ENCODE measurements at regions not wholly inside any gene's neighbourhood (a gene's known extent, or its start where the extent isn't known, plus 50 kb on each side); places are given as distances from the start of the nearest gene placed in this dataset.

DNA sequence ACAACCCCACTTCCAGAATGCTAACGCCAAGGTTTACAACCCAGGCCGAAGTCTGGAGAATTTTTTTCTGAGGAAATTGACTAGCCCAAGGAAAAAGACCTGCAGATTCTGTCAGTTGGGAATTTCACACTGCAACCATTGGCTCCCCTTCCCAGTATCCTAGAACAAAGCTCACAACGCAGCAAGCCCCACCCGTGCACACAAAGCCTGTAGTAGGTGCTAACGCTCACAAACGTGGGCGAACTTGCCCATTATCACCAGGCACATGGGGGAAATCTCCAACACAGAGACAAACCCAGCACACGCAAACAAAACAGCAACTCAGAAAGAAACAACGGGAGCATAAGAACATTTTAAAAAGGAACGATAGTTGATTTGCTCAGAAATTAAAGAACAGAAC lies 265.1 kb downstream of the EIPR1 start:
- DNase-seq (ENCODE audit: low spot score in 2 of 2): no peak
- Histone ChIP-seq H3K4me3 (no peak overlapping the region), H3K4me1 (no peaks in the 10 kb centered on the region), H3K36me3 (no peaks in the 10 kb centered on the region), H3K27me3 (no peaks in the 10 kb centered on the region), H3K9me3 (no peaks in the 10 kb centered on the region), H3K27ac (no peak overlapping the region)
- TF ChIP-seq POLR2A (IDR thresholded peaks at IDR 0.05): no peak
- TF ChIP-seq POLR2AphosphoS5 (IDR thresholded peaks at IDR 0.05): no peak
- no peak for TF ChIP-seq EP300 (IDR thresholded peaks at IDR 0.05)
- TF ChIP-seq CTCF (IDR thresholded peaks at IDR 0.05): no peak
- WGBS: 76% methylated on average over 10 of the region's 10 CpGs

GRCh38 chr2:3112131-3112530 lies 265.5 kb downstream of the EIPR1 start:
- H3K27ac ChIP-seq: no peak overlapping the region
- no peaks in the 10 kb centered on the region for H3K36me3 ChIP-seq
- TF ChIP-seq CTCF (IDR thresholded peaks at IDR 0.05): no peak
- no peak for TF ChIP-seq POLR2AphosphoS5 (IDR thresholded peaks at IDR 0.05)
- no peak for TF ChIP-seq POLR2A (IDR thresholded peaks at IDR 0.05)
- TF ChIP-seq EP300 (IDR thresholded peaks at IDR 0.05): no peak
- DNase-seq (ENCODE audit: low spot score in 2 of 2): peak in 1 of 2 donors; percentile 50
- no peaks in the 10 kb centered on the region for H3K9me3 ChIP-seq
- WGBS: 70% methylated on average over 6 of the region's 6 CpGs
- H3K27me3 ChIP-seq: peaks cover 1% of the 10 kb centered on the region
- no peaks in the 10 kb centered on the region for H3K4me1 ChIP-seq
- no peak overlapping the region for H3K4me3 ChIP-seq

GRCh38 chr2:3110994-3111666 lies 266.5 kb downstream of the EIPR1 start:
- H3K27ac ChIP-seq: no peak overlapping the region
- H3K36me3 ChIP-seq: no peaks in the 10 kb centered on the region
- DNase-seq (ENCODE audit: low spot score in 2 of 2): peak in 1 of 2 donors; percentile 43
- H3K9me3 ChIP-seq: no peaks in the 10 kb centered on the region
- WGBS: 71% methylated on average over 7 of the region's 7 CpGs
- no peak overlapping the region for H3K4me3 ChIP-seq
- H3K4me1 ChIP-seq: no peaks in the 10 kb centered on the region
- TF ChIP-seq POLR2A (IDR thresholded peaks at IDR 0.05): no peak
- TF ChIP-seq POLR2AphosphoS5 (IDR thresholded peaks at IDR 0.05): no peak
- no peak for TF ChIP-seq CTCF (IDR thresholded peaks at IDR 0.05)
- TF ChIP-seq EP300 (IDR thresholded peaks at IDR 0.05): no peak
- peaks cover 3% of the 10 kb centered on the region for H3K27me3 ChIP-seq

DNA sequence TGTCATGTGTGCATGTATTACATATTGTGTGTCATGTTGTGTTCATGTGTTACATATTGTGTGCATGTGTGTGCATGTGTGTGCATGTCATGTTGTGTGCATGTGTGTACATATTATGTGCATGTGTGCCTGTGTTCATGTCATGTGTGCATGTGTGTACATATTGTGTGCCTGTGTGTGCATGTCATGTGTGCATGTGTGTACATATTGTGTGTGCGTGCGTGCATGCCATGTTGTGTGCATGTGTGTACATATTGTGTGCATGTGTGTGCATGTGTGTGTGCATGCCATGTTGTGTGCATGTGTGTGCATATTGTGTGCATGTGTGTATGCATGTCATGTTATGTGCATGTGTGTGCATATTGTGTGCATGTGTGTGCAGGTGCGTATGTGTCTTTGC lies 267.1 kb downstream of the EIPR1 start:
- TF ChIP-seq EP300 (IDR thresholded peaks at IDR 0.05) (no peak), POLR2A (IDR thresholded peaks at IDR 0.05) (no peak), POLR2AphosphoS5 (IDR thresholded peaks at IDR 0.05) (no peak)
- 88% methylated on average over 3 of the region's 3 CpGs for WGBS

GRCh38 chr2:3108710-3109702 lies 268.6 kb downstream of the EIPR1 start:
- H3K4me1 ChIP-seq: no peaks in the 10 kb centered on the region
- no peaks in the 10 kb centered on the region for H3K9me3 ChIP-seq
- H3K27ac ChIP-seq: no peak overlapping the region
- peaks cover 3% of the 10 kb centered on the region for H3K27me3 ChIP-seq
- 94% methylated on average over 25 of the region's 29 CpGs for WGBS
- H3K36me3 ChIP-seq: no peaks in the 10 kb centered on the region
- no peak overlapping the region for H3K4me3 ChIP-seq
- TF ChIP-seq POLR2AphosphoS5 (IDR thresholded peaks at IDR 0.05): no peak
- peak in 1 of 2 donors; percentile 74 for DNase-seq (ENCODE audit: low spot score in 2 of 2)

More for the DNA sequence above, 267.1 kb downstream of the EIPR1 start:
- no peak overlapping the region for H3K27ac ChIP-seq
- no peak for DNase-seq (ENCODE audit: low spot score in 2 of 2)
- H3K27me3 ChIP-seq: peaks cover 3% of the 10 kb centered on the region
- no peak overlapping the region for H3K4me3 ChIP-seq
- no peaks in the 10 kb centered on the region for H3K36me3 ChIP-seq
- no peaks in the 10 kb centered on the region for H3K4me1 ChIP-seq
- H3K9me3 ChIP-seq: no peaks in the 10 kb centered on the region

DNA sequence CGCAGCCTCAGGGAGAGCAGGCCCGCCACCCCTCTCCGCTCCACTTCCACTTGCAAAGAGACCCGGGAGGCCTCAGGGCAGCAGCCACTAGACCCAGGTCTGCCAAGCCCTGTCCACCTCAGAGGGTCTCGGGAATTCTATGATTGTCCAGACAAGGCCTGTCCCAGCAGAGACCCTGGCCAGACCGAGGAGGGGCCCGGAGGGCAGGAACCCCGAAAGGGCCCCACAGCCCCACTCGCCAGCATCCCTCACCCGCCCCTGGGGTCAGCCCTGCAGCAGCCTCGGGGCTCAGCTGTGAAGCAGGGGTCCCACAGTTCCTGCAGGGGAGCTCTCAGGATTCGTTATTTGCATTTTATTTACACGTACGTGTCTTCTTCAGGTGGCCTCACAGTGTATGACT lies 269.5 kb downstream of the EIPR1 start:
- Histone ChIP-seq H3K27me3 (peaks cover 3% of the 10 kb centered on the region), H3K4me3 (no peak overlapping the region), H3K27ac (no peak overlapping the region), H3K9me3 (no peaks in the 10 kb centered on the region), H3K36me3 (no peaks in the 10 kb centered on the region), H3K4me1 (no peaks in the 10 kb centered on the region)
- TF ChIP-seq CTCF (IDR thresholded peaks at IDR 0.05) (no peak), POLR2AphosphoS5 (IDR thresholded peaks at IDR 0.05) (no peak), POLR2A (IDR thresholded peaks at IDR 0.05) (no peak), EP300 (IDR thresholded peaks at IDR 0.05) (no peak)
- 89% methylated on average over 14 of the region's 14 CpGs for WGBS
- peak in 1 of 2 donors; percentile 38 for DNase-seq (ENCODE audit: low spot score in 2 of 2)

Data from suprapubic skin (tissue), 4 donors.